Pulmonary artery endothelial cell (primary cell): ENCODE measurements at regions not wholly inside any gene's neighbourhood (a gene's known extent, or its start where the extent isn't known, plus 50 kb on each side); places are given as distances from the start of the nearest gene placed in this dataset.

ENCODE experiments used
- DNase-seq: peaks from one replicate; pipeline ENCODE4 v3.0.0-alpha.2; 2011; ENCODE audit warnings: low read depth, low spot score

DNA sequence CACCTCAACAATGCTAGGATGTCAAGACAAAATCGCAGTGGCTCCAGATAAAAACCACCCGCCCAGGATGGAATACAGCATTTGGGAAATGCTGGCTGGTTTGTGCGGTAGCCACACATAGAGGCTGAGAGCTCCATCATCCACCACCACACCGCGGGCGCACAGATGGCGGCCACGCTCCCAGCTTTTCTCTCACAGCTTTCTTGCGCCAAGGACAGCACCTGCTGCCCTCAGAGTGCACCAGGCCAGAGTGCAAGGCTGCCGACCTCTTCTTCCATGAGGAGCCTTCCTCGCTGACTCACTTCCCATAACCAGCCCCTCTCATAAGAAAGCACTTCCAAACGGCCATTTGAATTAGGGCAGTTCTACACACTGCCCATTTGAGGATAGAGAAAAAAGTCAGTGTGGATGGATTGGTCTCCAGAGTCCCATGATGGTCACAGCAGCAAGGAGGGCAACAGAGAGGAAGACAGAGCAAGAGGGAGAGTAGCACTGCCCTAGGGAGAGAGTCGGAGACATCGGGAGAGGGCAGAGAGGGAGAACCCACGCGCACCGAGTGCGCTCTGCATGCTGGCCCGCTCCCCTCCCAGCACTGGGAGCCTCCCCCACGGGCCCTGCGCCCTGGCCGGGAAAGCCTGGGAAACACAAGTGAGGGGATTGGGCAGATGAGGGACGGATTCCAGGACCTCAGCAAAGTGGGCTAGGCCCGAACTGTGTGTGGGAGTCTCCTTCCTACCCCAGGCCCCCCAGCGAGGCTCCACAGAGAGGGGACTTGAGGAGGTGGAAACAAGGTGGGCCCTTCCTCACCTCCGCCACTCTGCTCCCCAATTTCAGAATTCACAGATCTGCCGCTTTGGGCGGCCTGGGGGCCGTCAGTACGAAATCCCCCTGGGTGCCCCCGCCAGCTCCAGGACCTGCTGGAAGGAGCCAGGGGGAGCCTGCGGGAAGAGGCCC lies 156.9 kb downstream of the USP12 start:
- no peak for DNase-seq

DNA sequence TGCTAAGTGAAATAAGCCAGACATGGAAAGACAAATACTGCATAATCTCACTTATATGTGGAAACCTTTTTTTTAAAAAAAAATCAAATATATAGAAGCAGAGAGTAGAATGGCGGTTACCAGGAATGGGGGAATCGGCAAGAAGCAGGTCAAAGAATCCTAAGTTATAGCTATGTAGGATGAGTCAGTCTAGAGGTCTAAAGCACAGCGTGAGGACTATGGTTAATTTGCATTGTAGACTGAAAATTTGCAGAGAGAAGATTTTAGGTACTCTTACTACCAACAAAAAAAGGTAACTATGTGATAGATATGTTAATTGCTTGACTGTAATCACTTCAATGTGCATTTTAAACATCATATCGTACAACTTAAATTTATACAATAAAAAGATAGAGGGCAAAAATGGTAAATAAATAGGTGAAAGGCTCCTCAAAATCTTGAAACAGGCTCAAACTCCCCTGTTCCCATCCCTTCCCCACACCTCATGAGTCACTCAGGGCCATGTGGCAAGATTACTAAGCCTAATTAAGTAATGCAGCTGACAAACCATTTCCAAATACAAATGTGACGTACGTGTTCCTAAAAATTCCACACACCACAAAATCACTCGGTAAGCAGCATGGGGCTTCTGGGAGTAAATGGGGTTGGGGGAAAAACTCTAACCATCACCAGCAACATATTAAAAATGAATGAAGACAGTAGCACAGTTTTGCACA lies 159.0 kb downstream of the USP12 start:
- no peak for DNase-seq

DNA sequence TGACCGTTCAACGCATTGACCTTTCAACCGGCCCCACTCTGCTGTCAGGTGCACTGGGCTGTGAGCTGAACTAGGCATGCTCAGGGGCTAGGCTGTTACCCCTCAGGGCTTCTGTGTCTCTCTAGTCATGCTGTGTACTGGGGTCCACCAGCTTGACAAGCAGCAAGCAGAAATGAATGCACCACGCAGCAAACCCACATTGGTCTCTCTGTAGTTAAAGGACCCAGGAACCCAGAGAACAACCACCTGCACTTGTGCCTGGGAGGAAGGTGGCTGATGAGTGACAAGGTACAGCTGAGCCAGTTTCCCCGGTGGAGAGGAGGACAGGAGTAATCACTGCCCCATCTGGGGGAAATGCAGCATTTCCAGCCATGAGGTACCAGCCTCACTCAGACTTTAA lies 159.9 kb downstream of the USP12 start:
- no peak for DNase-seq

DNA sequence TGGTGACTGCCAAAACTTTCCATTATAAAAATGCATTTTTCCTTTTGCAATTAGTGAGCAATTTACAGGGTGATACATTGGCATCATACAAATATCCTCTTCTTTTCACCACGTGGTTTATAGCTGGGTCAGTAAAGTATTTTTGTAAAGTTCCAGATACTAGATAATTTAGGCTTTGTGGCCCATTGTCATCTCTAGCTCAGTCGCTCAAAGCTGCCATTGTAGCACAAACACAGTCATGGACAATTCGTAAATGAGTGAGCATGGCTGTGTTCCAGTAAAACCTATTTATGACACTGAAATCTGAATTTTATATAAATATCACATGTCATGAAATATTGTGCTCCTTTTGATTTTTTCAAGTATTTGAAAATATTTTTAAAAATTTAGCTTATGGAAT lies 162.9 kb downstream of the USP12 start:
- no peak for DNase-seq

DNA sequence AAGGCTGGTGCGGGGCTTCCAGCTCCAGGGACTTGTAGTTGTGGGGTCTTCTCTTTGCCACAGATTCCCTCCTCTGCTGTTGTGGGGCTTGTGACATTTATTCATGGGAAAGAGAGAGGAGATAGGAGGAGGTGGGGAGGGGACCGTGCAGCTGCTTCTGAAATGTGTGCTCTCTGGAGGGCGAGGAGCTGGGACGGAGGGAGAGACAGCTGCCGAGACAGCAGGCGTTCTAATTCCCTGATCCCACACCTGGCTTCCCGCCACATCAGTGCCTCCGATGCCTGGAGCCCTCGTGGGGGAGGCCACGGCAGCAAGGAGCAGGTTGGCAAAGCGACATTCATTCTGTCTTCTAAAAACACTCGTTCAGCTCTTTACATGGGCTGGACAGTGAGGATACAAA lies 164.4 kb downstream of the USP12 start:
- DNase-seq = no peak

DNA sequence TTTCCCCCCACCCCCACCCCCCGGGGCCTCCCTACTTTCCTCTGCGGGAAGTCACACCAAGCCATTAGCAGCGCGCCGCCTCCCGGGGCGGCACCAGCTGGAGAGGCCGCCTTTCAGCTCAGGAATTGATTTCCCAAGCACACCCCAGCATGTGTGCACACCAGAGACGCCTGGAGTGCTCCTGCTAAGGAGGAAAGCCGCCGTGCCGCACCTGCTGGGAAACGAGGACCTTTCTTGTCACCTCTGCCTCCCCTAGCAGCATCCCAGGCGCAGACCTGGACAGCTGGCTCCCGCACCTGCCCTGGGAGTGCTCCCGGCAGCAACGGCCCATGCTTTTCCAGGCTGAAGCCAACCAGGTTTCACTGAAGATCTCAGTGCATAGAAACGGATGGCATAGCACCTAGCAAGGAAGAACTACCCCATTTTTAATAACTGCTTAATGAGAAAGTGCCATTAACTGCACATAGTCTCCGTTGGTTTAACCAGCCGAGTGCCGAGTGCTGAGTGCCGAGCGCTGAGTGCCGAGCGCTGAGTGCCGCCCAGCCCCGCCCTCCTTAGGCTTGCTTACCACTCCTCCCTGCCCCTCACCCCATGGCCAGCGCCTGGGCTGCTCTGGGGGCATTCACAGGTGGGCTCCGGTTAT lies 165.0 kb downstream of the USP12 start:
- DNase-seq = no peak

DNA sequence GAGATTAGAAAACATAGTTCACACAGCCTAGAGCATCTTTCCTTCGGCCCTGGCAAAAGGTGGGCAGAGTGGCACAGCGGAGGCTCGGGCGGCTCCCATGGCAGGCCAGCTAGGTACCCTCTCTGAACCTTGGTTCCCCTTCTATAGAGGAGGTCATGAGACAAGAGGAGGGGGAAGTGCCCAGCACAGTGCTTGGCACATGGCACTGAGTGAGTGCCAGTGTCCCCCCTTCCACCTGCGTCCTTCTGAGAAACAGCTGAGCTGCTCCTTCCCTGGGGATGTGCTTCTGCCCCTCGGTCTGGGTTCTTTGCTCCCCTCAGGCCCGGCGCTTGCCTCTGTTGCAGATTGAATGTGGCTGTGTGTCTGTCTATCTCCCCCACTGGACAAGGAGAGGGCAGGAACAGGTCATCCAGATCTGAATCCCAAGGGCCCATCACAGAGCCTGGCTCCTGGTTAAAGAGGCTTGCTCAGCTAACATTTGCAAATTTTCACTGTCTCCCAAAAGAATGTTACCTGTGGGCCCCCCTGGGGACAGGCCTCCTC lies 165.6 kb downstream of the USP12 start:
- no peak for DNase-seq

DNA sequence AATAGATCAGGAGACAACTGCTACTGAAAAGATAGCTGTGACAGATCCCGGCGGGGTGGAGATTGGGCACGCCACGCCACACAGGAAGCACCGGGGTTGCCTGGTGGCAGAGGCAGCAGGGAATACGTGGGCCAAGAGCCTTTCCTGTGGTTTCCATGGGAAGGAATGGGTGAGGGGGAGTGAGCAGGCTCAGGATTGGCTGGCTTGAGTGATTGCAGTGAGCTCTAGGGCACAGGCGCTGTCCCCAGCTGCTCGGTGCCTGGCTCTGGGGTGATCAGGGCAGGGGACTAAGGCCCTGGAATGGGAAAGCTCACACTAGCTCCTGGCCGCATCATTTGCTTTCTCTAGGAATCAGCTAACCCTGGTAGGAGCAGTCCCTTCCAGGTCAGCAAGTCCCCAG lies 166.1 kb downstream of the USP12 start:
- no peak for DNase-seq

DNA sequence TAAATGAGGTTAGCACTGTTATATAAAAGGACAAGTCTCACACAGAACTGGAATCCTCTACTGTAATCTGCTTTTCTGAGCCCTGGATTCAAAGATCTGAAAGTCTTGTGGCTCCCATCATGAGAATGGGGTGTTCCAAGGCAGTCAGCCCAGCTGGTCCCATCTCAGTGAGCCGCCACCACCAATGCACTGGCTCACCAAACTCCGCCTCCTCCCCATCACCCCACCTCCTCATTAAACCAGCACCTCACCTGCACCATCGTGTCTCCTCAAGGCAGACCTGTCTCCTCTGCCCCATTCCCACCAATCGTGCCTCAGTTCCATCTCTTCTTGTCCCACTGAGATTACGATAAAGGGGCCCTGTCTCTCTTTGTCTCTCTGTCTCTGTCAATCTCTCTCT lies 166.7 kb downstream of the USP12 start:
- no peak for DNase-seq

DNA sequence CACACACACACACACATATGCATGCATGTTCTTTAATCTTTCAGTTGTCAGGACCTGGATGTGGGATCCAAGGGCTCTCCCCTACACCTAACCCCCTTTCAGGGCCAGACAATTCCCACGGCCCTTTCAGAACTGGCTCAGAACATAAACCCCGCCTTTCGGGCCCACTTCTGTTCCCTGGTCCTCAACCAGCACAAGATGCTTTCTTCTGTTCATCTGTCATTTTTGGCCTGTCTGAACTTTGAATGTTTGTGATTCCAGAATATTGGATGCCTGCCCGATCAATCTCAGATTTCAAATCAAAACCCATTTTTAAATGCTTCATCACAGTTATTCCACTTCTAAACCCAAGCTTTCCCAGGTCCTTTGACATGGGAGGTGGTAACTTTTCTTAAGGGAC lies 167.3 kb downstream of the USP12 start:
- no peak for DNase-seq

DNA sequence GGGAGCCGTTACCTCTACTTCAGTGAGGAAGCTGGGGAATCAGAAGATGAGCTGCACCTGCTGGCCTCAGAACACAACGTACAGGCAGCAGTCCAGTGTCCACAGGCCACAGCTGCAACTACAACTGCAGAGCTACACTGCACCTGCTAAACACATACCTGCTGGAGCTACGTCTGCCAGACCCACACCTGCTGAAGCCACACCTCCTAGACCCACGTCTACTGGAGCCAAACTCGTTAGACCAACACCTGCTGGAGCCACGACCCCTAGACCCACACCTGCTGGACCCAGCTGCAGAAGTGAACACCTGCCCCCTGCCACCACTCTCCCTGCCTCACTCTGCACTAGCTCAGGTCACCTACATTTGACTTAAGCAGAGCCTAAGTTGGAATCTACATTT lies 169.9 kb downstream of the USP12 start:
- DNase-seq = no peak

DNA sequence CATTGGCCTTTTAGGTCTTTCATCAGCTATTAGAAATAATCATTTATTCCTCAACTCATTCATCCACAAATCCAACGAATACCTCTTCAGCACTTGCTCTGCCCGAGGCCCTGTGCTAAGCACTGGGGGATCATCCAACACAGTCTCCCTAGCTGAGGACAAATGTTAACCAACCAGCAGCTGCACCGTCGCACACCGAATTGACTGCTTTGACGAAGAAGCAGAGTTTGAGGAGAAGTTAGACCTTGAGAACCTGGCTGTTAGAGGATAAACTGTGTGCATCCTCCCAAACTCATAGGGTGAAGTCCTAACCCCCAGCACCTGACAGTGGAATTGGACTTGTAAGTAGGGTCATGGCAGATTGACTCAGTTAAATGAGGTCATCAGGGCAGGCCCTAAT lies 170.9 kb downstream of the USP12 start:
- DNase-seq = no peak

DNA sequence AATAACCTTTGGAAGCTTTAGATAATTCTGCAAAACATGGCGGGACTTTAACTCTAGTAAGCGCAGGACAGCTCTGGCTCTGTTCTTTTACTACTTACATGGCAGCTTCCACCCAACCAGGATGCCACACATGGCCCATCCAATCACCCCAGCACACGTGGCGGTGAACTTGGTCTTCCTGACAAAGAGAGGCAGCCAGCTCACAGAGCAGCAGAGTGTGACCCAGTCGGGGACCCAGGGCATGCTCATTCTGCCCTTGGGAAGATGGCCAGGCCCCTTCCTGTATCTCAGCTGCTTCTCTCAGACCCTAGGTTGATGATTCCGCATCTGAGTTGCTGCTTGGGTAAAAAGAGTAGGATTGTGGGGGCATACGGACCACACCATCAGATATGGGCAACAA lies 172.1 kb downstream of the USP12 start:
- DNase-seq = no peak

DNA sequence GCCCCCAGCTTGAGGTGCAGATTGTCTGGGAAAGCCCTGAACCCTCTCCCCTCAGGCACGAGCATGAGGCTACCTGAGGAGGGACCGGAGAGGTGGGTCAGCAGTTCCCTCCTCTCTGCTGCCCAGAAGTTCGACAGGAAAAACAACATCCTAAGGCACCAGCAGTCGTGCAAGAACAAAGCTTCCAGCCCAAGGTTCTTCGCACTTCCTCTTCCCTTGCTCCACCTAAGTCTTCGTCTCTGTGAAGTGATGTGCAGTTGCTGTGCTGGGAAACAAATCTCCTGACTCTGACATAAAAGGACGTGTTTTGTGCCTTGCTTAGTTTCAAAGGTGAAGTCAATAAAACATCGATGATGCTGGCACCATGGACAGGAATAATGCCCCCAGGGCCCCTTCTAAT lies 173.3 kb downstream of the USP12 start:
- no peak for DNase-seq

DNA sequence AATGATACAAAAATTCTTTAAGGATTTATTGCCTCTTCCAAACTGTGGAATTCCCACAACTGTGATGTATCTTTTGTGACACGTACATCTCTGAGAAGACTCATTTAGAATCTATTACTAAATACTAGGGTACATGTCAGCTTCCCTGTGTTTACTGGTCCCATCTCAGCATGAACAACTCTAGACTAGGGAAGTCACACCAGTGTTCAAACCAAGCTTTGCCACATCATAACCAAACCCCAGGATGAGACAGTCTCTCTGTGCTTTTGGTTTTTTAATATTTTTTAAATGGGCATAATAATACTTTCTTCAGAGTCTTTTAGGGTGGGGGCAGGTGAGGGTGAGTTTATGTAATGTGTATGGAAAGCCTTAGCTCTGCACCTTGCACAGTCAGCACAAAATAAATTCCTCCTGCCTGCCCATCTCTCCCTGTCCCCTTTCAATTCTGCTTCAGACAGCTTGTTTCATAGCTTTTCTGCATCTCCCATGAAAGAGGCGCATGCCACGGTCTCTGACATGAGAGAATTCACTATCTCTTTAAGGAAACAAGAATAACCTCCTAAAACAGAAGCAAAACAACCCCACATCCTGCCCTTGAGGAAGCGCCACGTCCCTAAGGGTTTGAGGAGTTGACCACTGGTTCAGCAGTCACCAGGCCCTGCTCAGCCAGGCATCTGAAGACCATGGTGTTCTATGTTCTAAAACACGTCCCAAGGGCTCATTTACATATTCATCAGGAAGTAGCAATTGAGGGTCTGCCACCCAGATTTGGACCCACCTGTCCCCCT lies 174.5 kb downstream of the USP12 start:
- no peak for DNase-seq

DNA sequence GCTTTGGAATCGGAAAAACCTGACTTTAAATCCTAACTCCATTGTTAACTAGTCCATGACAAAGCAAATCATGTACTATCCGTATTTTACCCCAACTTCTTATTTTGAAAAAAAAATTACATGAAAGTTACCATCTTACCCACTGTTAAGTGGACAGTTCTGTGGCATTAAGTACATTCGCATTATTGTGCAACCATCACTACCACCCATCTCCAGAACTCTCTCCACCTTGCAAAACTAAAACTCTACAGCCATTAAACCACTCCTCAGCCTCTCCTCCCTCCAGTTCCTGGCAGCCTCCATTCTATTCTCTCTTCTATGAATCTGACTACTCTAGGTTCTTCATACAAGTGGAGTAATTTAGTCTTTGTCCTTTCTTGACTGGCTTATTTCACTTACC lies 176.5 kb downstream of the USP12 start:
- no peak for DNase-seq

DNA sequence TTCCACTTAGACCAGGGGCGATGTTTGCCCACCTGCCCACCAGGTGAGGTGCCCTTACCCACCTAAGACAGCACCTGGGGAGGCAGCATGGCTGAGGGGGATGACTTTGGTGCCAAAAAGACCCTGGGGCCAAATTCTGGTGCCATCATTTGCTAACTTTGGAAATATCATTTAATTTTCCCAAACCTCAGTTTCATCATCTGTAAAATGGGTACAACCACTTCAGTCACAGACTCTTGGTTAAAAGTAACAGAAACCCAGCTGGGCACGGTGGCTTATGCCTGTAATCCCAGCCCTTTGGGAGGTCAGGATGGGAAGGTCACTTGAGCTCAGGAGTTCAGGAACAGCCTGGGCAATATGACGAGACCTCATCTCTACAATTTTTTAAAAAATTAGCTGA lies 177.8 kb downstream of the USP12 start:
- no peak for DNase-seq

DNA sequence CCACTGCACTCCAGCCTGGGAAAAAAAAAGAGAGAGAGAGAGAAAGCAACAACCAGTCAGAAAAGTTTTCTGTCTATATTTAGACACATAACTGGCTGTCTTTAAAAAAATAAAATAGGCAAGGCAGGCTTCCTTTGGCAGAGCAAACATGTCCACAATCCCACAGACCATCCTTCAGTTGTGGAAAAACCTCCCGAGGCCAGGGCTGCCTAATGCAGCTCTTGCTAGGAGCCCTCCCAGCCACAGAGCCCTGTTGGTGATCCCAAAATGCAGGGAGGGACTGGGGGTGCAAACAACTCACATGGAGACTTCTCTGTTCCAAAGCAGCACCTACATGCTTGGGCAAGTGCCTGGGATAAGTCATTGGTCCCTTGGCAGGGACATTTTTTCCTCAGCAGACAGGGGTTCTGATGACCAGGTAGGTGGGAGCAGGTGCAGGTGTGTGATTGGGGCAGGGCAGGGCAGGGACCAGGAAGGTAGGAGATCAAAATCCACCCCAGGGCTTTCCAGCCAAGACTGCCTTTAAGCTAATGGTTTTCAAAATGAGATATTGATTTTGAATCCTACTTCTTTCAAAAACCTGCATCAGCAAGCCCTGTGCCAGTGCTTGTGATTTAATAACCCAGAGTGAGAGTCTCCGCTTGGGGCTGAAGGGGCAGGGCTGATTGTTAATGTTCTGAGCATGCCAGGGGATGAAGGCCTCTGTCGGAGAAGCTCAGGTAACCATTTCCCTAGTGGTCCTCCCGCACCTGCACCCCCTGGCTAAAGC lies 178.5 kb downstream of the USP12 start:
- no peak for DNase-seq

DNA sequence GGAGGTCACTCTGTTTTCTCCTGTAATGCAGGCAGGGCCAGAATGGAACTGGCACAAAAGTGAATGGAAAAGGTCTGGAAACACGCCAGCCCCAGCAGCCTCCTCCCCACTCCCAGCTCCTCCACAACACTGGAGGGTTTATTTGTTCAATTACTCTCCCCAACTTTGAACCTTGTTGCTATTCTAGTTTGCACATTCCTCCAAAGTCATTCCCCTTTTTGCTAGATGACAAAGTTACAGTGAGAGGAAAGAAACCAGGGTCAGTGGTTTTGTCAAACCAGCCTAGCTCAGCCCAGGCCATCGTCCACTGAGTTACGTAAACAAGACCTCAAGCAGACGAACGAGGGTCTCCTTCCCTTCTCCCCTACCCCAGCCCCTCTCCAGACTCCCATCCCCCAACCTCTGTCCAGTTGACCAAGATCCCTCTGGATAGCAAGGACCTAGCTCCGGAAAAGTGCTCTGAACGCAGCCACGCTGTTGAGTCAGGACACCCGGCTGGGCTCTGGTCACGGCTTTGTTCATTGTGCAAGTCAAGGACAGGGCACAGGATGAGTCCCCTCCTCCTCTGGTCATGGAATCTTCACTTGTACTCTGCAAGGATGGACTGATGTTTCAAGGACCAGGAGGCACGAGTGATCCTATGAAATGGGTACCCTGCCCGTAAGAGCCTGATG lies 180.0 kb downstream of the USP12 start:
- no peak for DNase-seq
